ENCODE measurements at regions not wholly inside any gene's neighbourhood (a gene's known extent, or its start where the extent isn't known, plus 50 kb on each side); places are given as distances from the start of the nearest gene placed in this dataset.

DNA sequence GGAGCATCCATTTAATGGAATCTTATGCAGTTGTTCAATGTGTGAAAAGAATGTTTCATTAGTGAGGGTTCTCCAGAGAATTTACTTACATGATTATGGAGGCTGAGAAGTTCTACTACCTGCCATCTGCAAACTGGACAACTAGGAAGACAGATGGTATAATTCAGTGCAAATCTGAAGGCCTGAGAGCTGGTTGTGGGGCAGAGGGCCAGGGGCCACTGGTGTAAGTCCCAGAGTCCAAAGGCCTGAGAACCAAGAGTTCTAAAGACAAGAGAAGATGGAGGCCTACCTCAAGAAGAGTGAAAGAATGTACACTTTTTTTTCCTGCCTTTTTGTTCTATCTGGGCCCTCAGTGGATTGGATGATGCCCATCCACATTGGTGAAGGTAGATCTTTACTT is 114.8 kb downstream of the DDX1 start:
- TF ChIP-seq, protein P1, sequence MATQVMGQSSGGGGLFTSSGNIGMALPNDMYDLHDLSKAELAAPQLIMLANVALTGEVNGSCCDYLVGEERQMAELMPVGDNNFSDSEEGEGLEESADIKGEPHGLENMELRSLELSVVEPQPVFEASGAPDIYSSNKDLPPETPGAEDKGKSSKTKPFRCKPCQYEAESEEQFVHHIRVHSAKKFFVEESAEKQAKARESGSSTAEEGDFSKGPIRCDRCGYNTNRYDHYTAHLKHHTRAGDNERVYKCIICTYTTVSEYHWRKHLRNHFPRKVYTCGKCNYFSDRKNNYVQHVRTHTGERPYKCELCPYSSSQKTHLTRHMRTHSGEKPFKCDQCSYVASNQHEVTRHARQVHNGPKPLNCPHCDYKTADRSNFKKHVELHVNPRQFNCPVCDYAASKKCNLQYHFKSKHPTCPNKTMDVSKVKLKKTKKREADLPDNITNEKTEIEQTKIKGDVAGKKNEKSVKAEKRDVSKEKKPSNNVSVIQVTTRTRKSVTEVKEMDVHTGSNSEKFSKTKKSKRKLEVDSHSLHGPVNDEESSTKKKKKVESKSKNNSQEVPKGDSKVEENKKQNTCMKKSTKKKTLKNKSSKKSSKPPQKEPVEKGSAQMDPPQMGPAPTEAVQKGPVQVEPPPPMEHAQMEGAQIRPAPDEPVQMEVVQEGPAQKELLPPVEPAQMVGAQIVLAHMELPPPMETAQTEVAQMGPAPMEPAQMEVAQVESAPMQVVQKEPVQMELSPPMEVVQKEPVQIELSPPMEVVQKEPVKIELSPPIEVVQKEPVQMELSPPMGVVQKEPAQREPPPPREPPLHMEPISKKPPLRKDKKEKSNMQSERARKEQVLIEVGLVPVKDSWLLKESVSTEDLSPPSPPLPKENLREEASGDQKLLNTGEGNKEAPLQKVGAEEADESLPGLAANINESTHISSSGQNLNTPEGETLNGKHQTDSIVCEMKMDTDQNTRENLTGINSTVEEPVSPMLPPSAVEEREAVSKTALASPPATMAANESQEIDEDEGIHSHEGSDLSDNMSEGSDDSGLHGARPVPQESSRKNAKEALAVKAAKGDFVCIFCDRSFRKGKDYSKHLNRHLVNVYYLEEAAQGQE (IDR thresholded peaks at IDR 0.05; ENCODE audit: borderline replicate concordance) = no peak
- TF ChIP-seq MXI1 (conservative IDR thresholded peaks at IDR 0.05; ENCODE audit: poor library complexity, severe bottlenecking) (no peak), POLR2AphosphoS5 (IDR thresholded peaks at IDR 0.05) (no peak)
- TF ChIP-seq, protein P2, sequence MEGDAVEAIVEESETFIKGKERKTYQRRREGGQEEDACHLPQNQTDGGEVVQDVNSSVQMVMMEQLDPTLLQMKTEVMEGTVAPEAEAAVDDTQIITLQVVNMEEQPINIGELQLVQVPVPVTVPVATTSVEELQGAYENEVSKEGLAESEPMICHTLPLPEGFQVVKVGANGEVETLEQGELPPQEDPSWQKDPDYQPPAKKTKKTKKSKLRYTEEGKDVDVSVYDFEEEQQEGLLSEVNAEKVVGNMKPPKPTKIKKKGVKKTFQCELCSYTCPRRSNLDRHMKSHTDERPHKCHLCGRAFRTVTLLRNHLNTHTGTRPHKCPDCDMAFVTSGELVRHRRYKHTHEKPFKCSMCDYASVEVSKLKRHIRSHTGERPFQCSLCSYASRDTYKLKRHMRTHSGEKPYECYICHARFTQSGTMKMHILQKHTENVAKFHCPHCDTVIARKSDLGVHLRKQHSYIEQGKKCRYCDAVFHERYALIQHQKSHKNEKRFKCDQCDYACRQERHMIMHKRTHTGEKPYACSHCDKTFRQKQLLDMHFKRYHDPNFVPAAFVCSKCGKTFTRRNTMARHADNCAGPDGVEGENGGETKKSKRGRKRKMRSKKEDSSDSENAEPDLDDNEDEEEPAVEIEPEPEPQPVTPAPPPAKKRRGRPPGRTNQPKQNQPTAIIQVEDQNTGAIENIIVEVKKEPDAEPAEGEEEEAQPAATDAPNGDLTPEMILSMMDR (IDR thresholded peaks at IDR 0.05; ENCODE audit: poor library complexity, severe bottlenecking) = no peak
